Stimulated activated CD4-positive, alpha-beta T cell treated with anti-CD3 and anti-CD28 coated beads, Interleukin-4, amount 100 ng/mL, for 24 hours (primary cell): ENCODE measurements at regions not wholly inside any gene's neighbourhood (a gene's known extent, or its start where the extent isn't known, plus 50 kb on each side); places are given as distances from the start of the nearest gene placed in this dataset.

Source experiments
- DNase-seq: peaks from one replicate; pipeline ENCODE4 v3.0.0-alpha.2; 2020

DNA sequence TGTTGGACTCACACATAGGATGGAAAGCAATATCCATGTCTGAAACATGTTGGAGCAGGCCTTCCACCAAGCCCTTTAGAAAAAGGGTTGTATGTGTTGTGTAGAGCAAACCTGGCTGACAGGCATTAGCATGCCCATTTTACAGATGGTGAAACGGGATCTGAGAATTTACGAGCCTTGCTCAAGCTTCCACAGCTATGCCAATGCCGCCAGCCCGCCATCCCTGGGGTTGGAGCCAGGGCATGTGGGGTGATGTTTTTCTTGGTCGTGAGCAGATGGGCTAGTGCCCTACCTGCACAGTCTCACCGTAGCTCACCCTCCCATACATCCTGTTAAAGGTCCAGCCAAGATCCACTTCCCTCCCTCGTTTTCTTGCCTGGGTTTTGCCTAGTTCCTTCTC is 97.5 kb upstream of the TLE3 start:
- DNase-seq = no peak

DNA sequence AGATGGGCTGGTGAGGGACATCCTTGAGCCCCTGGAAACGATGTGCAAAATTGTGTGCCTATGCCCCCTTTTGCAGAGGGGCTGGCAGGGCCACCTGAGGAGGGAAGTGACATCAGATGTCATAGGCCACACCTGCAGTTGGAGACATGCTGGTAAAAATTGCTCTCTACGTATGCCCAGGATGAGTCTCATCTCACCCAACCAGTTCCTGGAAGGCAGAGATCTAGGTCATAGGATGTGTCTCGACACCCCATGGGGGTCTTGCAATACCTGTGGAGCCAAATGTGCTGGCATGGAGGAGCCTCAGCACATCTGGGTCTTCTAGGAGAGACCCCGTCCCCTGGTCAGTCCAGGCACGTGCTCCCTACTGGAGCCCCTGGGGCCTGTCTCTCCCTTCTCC is 96.5 kb upstream of the TLE3 start:
- DNase-seq = no peak

DNA sequence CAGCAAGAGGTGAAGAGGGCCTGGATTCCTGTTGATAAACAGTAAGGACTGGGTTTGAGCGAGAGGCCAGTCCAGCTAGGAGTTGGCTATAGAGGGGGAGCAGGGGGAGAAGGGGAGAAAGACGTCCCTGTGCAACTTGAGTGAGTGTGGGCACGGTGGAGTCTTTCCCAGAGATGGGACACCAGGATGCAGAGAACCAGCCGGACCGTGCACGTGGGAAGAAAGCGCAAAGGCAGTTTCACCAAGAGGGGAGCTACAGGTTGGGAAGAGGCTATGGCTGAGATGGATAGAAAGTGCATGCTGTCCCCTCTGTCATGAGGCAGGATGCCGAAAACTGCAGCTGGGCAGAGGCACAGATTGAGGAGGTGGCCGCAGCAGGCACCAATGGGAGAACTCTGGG is 96.0 kb upstream of the TLE3 start:
- no peak for DNase-seq

DNA sequence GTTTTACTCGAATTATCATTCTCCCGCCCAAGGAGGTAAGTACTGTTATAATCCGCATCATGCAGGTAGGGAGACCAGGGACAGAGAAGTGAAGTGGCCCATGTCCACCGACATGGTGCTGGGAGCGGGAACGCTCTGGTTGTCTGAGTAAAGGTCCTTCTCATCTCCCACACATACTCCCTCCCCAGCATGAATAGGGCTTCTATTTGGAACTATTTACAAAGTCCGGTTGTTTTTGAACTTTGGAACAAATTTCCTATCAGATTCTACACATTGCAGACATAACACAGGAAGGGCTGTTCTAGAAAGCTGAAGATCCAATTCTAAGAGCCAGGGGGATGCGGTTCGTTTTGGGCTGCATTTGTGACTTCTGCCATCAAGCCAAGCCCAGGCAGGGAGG is 94.8 kb upstream of the TLE3 start:
- no peak for DNase-seq

DNA sequence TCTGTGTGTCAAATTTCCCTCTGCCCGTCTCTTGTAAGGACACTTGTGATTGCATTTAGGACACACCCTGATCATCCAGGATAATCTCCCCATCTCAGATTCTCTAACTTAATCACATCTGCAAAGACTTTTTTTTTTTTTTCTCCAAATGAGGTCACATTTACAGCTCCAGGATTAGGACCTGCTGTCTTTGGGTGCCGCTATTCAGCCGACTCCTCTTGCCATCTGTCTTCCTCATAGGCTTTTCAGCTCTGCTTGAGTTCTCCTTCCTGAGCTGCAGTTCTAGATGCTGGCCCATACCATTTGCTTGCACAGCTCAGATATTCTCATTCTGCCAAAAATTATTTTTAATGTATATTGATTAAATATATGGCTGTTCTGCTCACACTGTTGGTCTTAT is 94.3 kb upstream of the TLE3 start:
- DNase-seq = no peak

DNA sequence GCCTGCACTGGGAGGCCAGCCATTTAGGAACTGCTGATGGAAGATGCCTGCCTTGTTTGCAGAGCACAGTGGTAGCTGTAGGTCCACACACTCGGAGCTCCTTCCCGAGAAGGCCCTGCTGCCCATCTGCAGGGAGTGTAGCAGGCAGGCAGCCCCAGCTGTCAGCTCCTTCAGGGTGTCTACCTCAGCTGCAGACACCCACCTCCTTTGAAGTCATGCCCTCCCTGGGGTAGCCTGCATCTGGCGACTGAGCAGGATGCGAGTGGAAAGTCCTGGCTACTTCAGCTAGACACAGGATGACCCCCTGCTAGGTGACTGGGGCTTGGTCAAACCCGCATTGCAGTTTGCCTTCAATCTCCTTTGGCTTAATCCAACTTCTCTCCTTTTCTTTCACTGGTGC is 93.2 kb upstream of the TLE3 start:
- DNase-seq = no peak

DNA sequence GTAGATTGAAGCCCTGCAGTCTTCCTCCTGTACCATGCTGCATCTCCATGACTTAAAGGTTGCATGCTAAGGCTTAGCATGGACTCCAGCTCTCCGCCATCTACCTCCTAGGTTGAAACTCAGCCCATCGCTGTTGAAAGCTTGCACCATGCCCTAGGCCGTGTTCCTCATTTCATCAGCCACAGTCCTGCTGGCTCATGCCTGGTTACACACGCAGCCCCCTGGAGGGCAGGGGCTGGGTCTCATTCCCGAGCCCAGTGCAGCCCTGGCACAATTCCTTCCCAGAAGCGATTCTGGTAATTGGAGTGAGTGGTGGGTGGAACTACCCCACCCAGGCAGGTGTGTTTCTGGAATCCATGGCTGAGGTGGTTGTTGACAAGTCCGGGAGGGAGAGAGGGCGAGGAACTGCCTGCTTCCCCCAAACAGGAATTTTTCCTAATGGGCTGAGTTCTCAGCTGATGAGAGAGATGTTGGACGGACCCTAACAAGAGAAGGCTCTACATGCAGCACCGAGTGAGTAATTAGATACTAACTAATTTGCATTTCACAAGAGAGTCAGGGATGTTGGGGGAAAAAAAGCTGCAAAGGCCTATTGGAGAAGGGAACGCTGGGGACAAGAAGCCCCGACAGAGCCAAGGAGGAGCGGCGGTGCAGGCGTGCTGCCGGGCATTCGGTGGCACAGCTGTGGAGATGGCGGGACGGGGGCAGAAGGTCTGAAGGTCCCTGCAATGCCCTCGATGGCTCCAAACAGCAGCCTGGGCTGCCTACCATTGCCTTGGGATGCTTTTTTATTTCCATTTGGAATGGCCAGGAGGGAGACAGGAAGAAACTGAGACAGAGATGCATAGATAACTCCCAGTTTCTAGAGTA is 92.3 kb upstream of the TLE3 start:
- DNase-seq = no peak

DNA sequence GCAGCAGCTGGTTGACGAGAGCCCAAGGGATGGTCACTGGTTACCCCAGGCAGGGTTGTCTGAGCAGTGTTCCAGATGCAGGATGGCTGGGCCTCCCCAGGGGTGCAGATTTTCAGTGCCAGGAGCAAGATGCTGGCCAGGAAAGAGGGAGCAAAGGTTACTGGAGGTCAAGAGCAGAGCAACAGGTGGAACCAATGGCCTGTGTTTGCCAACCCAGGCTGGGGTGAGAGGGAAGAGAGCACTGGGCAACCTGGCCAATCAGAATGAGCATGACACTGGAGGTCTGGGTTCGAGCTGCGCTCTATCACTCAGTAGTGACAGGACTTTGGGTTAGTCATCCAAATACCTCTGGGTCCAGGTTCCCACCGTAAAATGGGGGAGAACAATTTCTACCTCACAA is 90.6 kb upstream of the TLE3 start:
- DNase-seq = no peak

DNA sequence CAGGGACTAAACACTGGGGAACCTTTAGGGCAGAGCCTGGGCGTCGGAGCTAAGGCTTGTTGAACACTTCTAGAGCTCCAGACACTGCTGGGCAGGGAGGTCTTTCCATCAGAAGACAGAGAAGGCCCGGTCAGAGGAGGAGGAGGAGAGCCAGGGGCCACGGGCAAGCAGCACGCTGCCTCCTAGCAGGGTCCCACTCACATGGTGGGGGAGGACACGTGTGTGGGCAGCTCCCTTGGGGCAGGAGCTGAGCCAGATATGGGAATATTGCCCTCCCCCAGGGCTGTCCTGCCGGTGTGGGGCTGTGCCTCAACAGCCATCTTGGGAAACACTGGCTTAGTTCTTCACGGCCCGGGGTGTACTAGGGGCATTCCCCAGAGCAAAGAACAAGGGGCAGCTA is 89.6 kb upstream of the TLE3 start:
- DNase-seq = no peak

DNA sequence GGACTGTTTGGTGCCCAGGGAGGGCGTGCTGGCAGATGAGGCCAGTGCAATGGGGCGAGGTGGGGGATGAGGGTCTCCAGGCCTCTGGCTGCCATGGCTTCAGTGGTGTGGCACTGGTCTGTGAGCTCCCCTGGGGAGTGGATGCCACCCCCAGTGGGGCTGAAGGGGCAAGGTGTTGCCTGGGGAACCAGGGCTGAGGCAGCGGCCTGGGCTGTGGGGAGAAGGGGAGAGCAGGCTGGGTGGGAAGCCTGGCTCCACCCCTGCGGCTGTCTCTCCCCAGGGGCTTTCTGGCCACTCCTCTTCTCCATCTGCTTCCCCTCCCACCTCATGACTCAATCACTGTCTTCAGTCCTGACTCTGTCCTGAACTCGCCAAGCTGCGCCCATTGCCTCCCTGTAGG is 88.4 kb upstream of the TLE3 start:
- DNase-seq = no peak

DNA sequence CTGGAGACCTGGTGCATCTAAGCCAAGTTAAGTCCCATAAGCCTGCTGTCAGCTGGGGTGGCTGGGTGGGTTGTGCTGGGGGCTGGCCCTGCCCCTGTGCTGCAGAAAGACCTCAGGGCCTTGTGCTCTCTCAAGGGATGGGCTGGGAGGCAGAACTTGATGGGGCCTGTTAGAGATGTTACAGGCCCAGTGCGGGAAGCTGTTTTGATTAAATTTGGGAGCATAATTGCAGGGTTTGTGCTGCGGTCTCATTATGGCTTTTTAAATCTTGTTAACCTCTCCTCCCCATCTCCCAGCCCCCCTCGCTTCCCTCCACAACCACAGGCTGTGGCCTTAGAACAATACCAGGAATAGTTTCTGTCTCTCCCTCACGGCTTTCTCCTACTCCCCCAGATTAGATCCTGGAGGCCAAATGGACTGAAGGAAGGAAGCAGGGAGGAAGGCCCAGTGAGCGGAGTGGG is 87.6 kb upstream of the TLE3 start:
- no peak for DNase-seq

DNA sequence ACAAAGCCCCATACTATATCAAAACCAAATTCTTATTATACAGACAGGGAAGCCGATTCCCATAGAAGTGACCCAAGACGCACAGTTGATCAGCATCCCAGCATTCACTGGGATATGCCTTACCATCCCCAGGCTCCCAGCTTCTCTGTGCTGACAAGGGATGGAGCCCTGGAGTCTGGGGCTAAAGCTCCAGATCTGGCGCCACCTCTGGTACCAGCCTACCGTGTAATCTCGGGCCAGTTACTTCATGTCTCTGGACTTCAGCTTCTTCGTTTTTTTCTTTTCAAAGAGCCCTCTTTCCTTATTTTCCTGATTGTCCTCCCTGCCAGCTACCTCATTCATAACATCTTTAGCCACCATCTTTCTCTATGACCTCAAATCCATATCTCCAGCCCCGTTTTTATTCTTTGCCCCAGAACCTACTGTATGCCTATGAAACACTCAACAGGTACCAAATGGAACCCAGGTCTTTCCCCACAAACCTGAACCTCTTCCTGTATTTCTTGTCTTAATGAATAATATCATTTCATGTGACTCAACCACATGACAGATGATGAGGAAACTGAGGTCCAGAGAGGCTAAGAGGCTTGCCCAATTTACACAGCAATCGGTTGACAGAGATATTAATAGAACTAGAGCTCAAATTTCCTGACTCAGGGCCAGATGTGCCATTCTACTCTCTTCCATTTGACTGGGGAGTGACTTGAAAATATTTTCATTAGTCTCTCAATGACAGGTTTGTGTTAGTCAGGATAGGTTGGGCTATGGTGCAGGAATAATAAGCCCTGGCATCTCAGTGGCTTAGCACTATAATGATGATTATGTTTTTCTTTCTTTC is 85.4 kb upstream of the TLE3 start:
- no peak for DNase-seq

DNA sequence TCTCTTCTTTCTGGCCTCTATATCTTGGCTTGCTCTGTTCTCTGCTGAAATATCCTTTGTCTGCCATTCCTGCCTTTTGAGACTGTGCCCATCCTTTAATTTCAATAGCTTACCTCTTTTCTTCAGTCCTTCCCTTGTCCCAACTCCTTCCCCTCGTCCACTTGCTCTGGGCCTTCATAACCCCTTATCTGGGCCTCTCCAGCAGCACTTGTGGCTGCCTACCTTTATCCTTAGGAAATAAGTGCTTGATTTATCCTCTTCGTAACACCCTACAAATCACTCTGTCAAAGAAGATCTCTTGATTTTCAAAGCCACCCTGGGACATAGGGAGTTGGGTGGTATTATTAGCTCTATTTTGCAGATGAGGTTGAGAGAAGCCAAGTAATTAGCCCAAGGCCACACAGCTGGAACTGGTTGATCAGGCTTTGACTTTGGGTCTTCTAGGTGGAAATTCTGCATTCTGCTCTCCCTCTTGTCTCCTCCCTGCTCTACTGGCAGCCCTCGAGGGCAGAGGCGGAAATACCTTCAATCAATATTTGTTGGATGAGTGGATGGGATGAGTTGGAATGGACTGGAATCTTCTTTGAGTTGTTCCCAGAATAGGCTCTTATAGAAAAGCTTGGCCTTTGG is 84.0 kb upstream of the TLE3 start:
- DNase-seq = no peak

DNA sequence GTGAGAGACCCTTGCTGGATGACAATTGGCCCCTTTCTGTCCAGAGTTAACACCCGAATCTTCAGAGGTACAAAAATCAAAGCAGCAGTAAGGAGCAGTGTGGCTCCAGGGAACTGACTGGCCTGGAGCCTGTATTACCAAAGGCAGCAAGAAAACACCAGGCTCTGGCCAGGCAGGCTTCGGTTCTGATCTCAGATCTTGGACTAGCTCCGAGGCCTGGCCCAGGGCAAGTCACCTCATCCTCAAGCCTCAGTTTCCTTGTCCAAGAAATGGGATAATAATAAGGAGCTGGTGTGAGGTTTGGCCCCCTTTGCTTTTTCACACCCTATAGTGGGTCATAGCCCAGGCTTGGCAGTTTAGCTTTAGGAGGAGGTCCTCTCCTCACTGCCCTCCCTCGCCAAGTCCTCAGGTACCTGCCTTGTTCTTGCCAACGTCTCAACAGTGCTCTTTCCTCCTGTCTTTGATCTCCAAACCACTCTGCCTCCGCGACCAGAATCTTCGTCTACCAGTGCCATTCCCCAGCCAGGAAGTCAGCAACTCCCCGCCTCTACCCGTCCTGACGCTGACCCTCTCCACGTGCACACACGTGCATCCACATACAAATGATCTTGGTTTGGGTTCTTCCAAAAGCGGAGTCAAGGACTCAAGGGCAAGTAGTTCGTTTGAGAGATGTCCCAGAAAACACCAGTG is 82.6 kb upstream of the TLE3 start:
- no peak for DNase-seq

DNA sequence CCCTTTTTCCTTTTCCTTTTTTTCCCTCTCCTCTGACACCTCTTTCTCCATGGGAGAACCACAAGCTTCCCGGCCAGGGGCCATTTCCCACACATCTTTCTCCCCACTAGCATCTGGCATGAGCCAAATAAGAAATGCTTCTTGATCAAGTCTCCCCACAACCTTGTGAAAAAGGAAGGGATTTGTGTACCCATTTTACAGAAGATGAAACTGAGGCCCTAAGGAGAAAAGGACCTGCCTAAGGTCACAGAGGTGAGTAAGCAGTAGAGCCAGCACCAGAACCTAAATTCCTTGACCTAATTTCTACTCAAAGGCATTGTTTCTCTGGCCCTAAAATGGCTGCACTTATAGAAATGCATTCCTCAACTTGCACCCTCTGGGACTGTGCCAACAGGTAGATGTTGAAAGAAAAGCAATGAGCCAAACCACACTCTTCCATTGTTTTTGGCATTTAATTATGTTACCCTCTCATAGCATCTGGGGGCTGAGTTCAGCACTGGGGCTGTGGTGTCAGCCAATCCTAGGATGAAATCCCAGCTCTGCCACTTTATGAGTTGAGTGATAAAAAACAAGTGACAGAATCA is 81.7 kb upstream of the TLE3 start:
- no peak for DNase-seq

DNA sequence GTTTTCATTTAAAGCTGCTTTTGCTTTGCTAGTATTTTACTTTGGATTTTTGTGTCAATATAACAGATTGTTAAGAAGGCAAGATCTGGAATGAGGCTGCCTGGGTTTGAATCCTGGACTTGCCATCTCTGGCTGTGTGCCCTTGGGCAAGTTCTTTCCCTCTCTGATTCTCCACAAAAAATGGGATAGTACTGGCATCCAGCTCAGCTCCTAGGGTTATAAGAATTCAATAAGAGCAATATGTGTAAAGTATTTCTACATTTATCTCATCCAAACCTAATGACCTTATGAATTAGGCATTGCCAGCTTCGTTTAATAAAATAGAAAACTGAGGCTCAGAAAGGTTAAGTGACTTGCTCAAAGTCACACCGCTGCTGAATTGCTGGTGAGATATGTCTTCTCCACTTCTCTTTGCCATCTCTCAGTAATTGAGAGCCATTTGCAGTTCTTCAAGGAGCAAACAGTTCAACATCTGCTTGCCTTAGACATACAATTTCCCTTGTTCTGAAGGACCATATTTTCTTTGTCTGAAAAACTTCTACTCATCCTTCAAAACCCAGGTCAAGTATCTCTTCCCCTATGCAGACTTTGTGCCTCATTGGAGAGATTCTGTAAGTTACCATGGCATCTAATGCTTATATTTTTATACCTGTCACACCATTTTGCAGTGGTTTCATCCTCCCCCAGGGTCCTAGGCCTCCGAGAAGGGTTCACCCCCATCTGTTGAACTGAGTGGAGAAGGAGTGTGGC is 80.8 kb upstream of the TLE3 start:
- no peak for DNase-seq

DNA sequence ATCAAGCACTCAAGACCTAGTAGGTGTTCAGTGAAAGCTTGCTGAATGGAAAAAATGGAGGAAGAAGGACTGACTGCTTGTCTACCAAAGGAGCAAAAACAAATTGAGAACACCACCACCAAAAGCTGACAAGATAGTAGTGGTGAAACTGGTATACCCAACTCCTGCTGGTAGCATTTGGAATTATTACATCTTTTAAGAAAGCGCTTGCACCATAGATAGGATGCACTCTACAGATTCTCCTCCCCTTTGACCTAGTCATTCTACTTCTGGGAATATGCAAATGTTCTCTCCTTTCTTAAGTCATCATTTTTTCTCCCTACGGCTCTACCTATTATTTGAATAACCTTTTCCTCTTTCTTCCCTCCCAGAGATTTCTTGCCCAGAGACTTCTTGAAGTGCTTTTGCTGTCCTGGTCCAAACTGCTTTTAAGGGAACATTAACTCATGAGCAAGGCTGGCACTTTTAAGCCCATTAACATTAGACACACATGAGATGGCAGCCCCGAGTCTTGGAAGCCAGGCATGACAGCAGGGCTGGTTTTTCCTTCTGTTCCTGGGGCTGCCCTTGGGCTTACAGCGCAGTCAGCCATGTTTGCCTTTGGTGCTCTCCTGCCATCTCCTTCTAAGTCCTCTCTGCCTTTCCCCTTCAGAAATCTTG is 75.0 kb upstream of the TLE3 start:
- no peak for DNase-seq

DNA sequence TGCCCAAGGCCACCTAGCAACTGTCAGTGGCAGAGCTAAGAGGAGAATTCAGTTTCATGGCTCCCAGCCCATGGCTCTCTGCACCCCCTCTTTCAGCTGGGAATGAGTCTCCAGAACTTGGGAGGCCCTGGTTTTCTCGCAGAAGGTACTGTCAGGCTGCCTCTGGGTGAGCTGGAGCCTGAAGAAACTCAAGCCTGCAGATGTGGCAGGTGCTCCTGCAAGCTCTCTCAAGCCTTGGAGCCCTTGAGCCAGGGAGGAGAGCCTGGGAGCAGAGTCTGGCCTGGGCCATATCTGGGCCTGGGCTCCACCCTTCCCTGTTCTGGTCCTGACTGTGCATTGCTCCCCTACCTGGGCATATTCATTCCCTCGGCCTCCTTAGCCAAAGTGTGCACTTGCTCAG is 74.4 kb upstream of the TLE3 start:
- DNase-seq = no peak

DNA sequence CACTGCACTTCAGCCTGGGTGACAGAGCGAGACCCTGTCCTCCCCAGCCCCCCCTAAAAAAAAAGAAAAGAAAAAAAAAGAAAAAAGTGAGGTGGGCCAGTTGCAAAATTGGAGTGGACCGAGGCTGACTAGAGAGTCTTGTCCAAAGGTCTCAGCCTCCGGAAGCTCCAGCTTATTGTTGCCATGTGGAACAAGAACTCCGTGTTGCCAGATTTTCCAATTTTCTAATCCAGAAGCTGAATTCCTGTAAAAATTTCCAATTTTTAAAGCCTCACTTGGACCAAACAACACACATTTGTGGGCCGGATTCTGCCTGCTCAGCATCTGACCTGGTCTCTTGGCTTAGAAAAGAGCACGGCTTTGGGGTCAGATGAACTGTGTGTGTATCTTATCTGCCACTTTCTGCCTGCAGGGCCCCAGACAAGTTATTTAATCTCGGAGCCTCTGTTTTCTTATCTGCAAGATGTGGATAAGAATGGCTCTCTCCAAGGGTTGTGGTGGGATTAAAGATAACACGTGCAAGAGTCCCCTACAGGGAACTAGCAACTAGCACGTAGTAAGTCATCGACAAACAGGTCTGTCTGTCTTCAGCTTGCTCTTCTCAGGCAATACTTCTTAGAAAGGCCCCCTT is 73.7 kb upstream of the TLE3 start:
- no peak for DNase-seq

DNA sequence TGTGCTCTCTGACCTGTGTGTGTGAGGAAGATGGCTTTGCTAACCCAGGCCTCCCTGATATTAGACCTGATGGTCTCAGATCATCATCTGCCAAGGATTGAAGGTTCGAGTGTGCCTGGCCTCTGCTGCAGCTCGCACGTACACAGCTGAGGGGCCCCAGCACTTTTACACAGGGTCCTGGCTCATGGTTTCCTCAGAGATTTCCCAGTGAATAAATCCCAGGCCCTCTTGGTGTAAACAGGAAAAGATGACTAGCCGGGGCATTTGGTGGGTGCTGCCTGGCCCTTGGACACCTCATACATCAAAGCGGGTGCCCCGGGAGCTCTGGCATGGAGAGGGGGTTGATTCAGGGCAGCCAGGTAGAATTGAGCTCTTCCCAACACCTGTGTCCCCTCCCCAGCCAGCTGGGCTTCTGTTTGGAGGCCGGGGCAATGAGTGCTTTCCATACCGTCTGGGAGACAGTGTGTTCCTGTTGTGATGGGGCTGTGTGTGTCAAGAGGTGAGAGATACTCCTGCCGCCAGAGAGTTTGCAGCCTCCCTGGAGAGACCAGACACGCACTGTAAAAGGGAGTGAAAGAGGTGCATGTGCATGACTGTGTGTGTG is 72.5 kb upstream of the TLE3 start:
- DNase-seq = no peak

DNA sequence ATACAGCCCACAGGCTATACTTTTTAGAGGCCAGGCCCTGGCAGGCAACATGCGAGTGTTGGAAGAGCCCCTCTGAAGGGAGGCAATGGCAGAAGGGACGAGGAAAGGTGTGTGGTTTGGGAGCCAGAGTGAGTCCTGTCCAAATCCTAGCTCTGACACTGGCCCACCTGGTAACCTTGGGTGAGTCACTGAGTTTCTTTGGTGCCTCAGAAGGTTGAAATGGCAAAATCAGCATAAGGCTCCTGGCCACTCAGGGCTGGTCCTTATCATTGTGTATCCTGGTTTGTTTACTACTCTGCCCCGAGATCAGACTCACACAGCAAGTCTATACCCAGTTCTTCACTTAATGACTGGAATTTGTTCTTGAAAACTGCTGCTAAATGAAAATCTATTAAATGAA is 71.4 kb upstream of the TLE3 start:
- DNase-seq = no peak
